Fibroblast of pulmonary artery (primary cell): ENCODE measurements at regions not wholly inside any gene's neighbourhood (a gene's known extent, or its start where the extent isn't known, plus 50 kb on each side); places are given as distances from the start of the nearest gene placed in this dataset.

Experiments
- DNase-seq: peaks from one replicate; pipeline ENCODE4 v3.0.0-alpha.2; 2010; ENCODE audit warnings: low read depth
- H3K4me3 ChIP-seq: replicated peaks from 2 replicates; pipeline ENCODE4 v1.5.1; 2011; ENCODE audit warnings: low read depth, mild to moderate bottlenecking, control low read depth, low read length, moderate library complexity
- CTCF ChIP-seq: IDR thresholded peaks from 2 replicates; pipeline ENCODE4 v1.5.1; 2011; ENCODE audit warnings: mild to moderate bottlenecking, control low read depth, low read length, inconsistent platforms; ENCODE audit errors: missing control alignments

DNA sequence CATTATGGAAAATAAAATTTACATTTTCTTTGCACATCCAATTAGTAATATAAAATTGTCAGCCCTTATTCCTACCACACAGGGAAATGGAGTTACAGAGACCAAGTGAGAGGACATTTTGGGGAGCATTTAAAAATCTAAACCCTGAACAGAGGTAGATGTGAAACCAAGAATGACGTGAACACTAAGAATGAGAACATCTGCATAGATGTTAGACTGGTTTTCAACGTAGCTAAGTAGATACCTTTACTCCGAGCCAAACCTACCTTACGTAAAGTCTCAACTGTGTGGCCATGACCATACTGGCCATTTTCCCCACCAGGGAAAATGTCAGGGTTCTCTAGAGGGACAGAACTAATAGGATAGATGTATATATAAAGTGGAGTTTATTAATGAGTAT lies 51.4 kb upstream of the THBS1 start:
- H3K4me3 ChIP-seq, result no peak overlapping the region
- no peak for DNase-seq
- no peak for TF ChIP-seq CTCF

GRCh38 chr15:39530480-39531342 lies 50.2 kb upstream of the THBS1 start:
- DNase-seq, result peak; percentile 12
- TF ChIP-seq CTCF, result no peak
- no peak overlapping the region for H3K4me3 ChIP-seq
